Ishikawa (cell line): ENCODE measurements at regions not wholly inside any gene's neighbourhood (a gene's known extent, or its start where the extent isn't known, plus 50 kb on each side); places are given as distances from the start of the nearest gene placed in this dataset.

ENCODE experiments used
- CEBPB ChIP-seq: IDR thresholded peaks from 2 replicates; pipeline ENCODE4 v1.6.1; 2012
- EGR1 ChIP-seq: IDR thresholded peaks from 2 replicates; pipeline ENCODE4 v1.6.1; 2012
- EP300 ChIP-seq: IDR thresholded peaks from 2 replicates; pipeline ENCODE4 v1.6.1; 2012; ENCODE audit warnings: borderline replicate concordance
- RAD21 ChIP-seq: IDR thresholded peaks from 2 replicates; pipeline ENCODE4 v1.6.1; 2012; ENCODE audit warnings: low read depth
- TAF1 ChIP-seq: IDR thresholded peaks from 2 replicates; pipeline ENCODE4 v1.6.1; 2012; ENCODE audit warnings: low read depth, mild to moderate bottlenecking
- TEAD4 ChIP-seq: IDR thresholded peaks from 2 replicates; pipeline ENCODE4 v1.6.1; 2012
- YY1 ChIP-seq: IDR thresholded peaks from 2 replicates; pipeline ENCODE4 v1.6.1; 2012; ENCODE audit warnings: low read depth
- TF ChIP-seq, protein P1 (sequence below): IDR thresholded peaks from 2 replicates; pipeline ENCODE4 v1.6.1; 2012; ENCODE audit warnings: low read depth, mild to moderate bottlenecking
- TF ChIP-seq, protein P2 (sequence below): IDR thresholded peaks from 2 replicates; pipeline ENCODE4 v1.6.1; 2012

DNA sequence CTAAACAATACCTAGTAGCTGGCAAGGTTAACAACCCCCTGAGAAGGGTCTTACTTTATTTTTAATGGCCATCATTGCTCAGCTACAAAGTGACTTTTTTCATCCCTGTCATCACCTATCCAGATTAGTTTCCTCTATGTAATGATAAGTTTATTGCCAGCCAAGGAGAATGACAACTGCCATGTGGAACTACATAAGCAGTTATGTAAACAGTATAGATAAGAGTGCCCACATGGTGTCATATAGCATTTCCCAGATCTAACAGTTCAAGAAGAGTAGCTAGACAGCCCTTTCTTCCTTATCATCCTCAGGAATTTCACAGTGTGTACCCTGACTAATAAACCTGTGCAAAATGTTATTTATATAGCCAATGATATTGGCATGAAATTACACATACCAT, 240.2 kb upstream of the PIK3C3 start:
- TF ChIP-seq TAF1 = no peak
- no peak for TF ChIP-seq RAD21
- no peak for TF ChIP-seq YY1
- TF ChIP-seq, protein P1, sequence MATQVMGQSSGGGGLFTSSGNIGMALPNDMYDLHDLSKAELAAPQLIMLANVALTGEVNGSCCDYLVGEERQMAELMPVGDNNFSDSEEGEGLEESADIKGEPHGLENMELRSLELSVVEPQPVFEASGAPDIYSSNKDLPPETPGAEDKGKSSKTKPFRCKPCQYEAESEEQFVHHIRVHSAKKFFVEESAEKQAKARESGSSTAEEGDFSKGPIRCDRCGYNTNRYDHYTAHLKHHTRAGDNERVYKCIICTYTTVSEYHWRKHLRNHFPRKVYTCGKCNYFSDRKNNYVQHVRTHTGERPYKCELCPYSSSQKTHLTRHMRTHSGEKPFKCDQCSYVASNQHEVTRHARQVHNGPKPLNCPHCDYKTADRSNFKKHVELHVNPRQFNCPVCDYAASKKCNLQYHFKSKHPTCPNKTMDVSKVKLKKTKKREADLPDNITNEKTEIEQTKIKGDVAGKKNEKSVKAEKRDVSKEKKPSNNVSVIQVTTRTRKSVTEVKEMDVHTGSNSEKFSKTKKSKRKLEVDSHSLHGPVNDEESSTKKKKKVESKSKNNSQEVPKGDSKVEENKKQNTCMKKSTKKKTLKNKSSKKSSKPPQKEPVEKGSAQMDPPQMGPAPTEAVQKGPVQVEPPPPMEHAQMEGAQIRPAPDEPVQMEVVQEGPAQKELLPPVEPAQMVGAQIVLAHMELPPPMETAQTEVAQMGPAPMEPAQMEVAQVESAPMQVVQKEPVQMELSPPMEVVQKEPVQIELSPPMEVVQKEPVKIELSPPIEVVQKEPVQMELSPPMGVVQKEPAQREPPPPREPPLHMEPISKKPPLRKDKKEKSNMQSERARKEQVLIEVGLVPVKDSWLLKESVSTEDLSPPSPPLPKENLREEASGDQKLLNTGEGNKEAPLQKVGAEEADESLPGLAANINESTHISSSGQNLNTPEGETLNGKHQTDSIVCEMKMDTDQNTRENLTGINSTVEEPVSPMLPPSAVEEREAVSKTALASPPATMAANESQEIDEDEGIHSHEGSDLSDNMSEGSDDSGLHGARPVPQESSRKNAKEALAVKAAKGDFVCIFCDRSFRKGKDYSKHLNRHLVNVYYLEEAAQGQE = no peak
- no peak for TF ChIP-seq CEBPB
- TF ChIP-seq, protein P2, sequence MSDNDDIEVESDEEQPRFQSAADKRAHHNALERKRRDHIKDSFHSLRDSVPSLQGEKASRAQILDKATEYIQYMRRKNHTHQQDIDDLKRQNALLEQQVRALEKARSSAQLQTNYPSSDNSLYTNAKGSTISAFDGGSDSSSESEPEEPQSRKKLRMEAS = no peak
- TF ChIP-seq EGR1 = no peak
- no peak for TF ChIP-seq TEAD4
- no peak for TF ChIP-seq EP300
